Endothelial cell of umbilical vein (primary cell): ENCODE measurements at regions not wholly inside any gene's neighbourhood (a gene's known extent, or its start where the extent isn't known, plus 50 kb on each side); places are given as distances from the start of the nearest gene placed in this dataset.

Source experiments
- BruUV-seq: library from RNA; stranded (reverse); fragments of 400-500 nt; replicated peaks from 2 replicates; lab custom pipeline; 2021; lab: Mats Ljungman, UMichigan
- CTCF ChIA-PET: fragments of 300-600, 350-600 bp; sonication (Branson Sonifier 250); formaldehyde crosslinking; loops from one replicate; lab custom pipeline; 2021; ENCODE audit warnings: antibody characterized with exemption, inconsistent platforms; lab: Charles Lee
- POLR2A ChIA-PET: fragments of 300-600, 350-600 bp; sonication (Branson Sonifier 250); formaldehyde crosslinking; loops from one replicate; lab custom pipeline; 2021; ENCODE audit warnings: antibody characterized with exemption, inconsistent platforms; lab: Charles Lee
- DNase-seq: peaks from one replicate; pipeline ENCODE4 v3.0.0-alpha.2; 2011; ENCODE audit warnings: low read depth, low spot score
- FAIRE-seq: peaks from 2 replicates; lab custom pipeline; 2011; peaks lifted over from hg19 to GRCh38; lab: Jason Lieb, UNC
- H2AFZ ChIP-seq: 2 replicates; pipeline ENCODE4 v1.6.0; 2012; ENCODE audit warnings: low read depth, low read length, control low read depth, inconsistent platforms
- H3K27ac ChIP-seq: 2 replicates; pipeline ENCODE4 v1.5.1; 2011; ENCODE audit warnings: low read depth, mild to moderate bottlenecking, control low read depth, low read length, moderate library complexity; ENCODE audit not compliant: insufficient read depth
- H3K27me3 ChIP-seq, 2 experiments: 2 replicates each; pipeline versions ENCODE4 v1.6.0 to v1.6.1; 2011; ENCODE audit warnings: low read length in 2 of 2, mixed read lengths in 1 of 2; ENCODE audit not compliant: control insufficient read depth in 2 of 2, insufficient read depth in 2 of 2
- H3K36me3 ChIP-seq, 2 experiments: 2 replicates in 1 of 2; 3 replicates in 1 of 2; pipeline ENCODE4 v1.5.1; 2011; ENCODE audit warnings: low read length in 2 of 2, mild to moderate bottlenecking in 1 of 2, moderate library complexity in 1 of 2; ENCODE audit not compliant: control insufficient read depth in 2 of 2, insufficient read depth in 2 of 2; ENCODE audit errors: extremely low read depth in 1 of 2
- H3K4me1 ChIP-seq: 3 replicates; pipeline ENCODE4 v1.5.1; 2011; ENCODE audit warnings: mild to moderate bottlenecking, low read length; ENCODE audit not compliant: control insufficient read depth, insufficient read depth; ENCODE audit errors: extremely low read depth
- H3K4me2 ChIP-seq: 2 replicates; pipeline ENCODE4 v1.6.1; 2011; ENCODE audit warnings: low read length, control low read depth, mixed read lengths; ENCODE audit not compliant: insufficient read depth
- H3K4me3 ChIP-seq, 3 experiments: fragments of 200-600 bp in 1 of 3; sonication (generic), shearing (Covaris generic) in 1 of 3; replicated peaks in 1 of 3; 2 replicates each; pipeline ENCODE4 v1.5.1; 2011 to 2016; ENCODE audit warnings: control low read depth in 3 of 3, low read length in 3 of 3, mild to moderate bottlenecking in 2 of 3, inconsistent platforms in 1 of 3, low read depth in 1 of 3, moderate library complexity in 1 of 3; ENCODE audit not compliant: insufficient read depth in 1 of 3
- H3K79me2 ChIP-seq: 2 replicates; pipeline ENCODE4 v1.6.0; 2012; ENCODE audit warnings: low read length, inconsistent platforms; ENCODE audit not compliant: control insufficient read depth, insufficient read depth
- H3K9ac ChIP-seq: replicated peaks from 2 replicates; pipeline ENCODE3; 2011; ENCODE audit warnings: low read length, control low read depth; ENCODE audit not compliant: insufficient read depth; ENCODE audit errors: extremely low read depth
- H3K9me1 ChIP-seq: replicated peaks from 3 replicates; pipeline ENCODE4 v1.6.0; 2011; ENCODE audit warnings: mild to moderate bottlenecking, low read length; ENCODE audit not compliant: control insufficient read depth, insufficient read depth; ENCODE audit errors: extremely low read depth
- H3K9me3 ChIP-seq: replicated peaks from 2 replicates; pipeline ENCODE4 v1.5.1; 2012; ENCODE audit warnings: low read length, inconsistent platforms; ENCODE audit not compliant: control insufficient read depth, insufficient read depth
- H4K20me1 ChIP-seq: replicated peaks from 2 replicates; pipeline ENCODE3; 2011; ENCODE audit warnings: mild to moderate bottlenecking, low read length; ENCODE audit not compliant: control insufficient read depth, insufficient read depth; ENCODE audit errors: extremely low read depth
- EZH2 ChIP-seq: IDR thresholded peaks from 2 replicates; pipeline ENCODE4 v1.6.1; 2012; ENCODE audit warnings: borderline replicate concordance, low read depth, mild to moderate bottlenecking, moderate library complexity, low read length, inconsistent platforms; ENCODE audit not compliant: severe bottlenecking
- dilution Hi-C: fragments of 300-500 bp; cut with MboI; formaldehyde crosslinking; loops from one replicate; pipeline ENCODE4 v1.15.0; 2019; ENCODE audit warnings: low sequenced_read_pairs; ENCODE audit not compliant: extremely low pct_ligation_motif_present
- intact Hi-C: fragments of 100-400 bp; cut with micrococcal nuclease; formaldehyde crosslinking; loops from one replicate; pipeline ENCODE4 v1.10.0; 2022

DNA sequence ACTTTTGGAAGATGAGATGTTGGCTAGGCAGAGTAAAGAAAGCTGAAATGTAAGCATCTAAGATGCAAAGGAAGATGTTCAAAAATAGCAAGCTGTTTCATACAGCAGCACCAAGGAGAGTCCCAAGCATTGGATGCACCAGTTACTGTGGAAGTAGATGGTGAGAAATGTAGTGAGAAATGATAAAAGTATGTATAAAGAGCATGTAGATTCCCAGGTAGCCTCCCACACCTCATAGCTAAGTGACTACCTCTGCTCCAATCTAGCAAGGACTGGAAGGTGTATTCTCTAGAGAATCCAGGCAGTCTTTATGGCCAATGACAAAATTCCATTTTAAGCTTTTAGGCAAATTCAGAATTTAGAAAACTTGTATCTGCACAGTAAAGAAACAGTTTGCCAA is 50.9 kb upstream of the C4orf54 start:
- Histone ChIP-seq H3K79me2 (no peaks in the 10 kb centered on the region), H3K9me1 (no peaks in the 10 kb centered on the region), H3K27ac (no peak overlapping the region), H3K9me3 (no peaks in the 10 kb centered on the region), H3K36me3 (no peaks in the 10 kb centered on the region), H3K4me3 (no peak overlapping the region), H3K9ac (no peak overlapping the region), H4K20me1 (no peaks in the 10 kb centered on the region), H2AFZ (no peak overlapping the region), H3K4me2 (no peak overlapping the region), H3K27me3 (no peaks in the 10 kb centered on the region), H3K4me1 (no peaks in the 10 kb centered on the region)
- DNase-seq, result no peak
- ChIA-PET CTCF (interaction anchor here (0.8 kb wide), 1 partner anchor 15 kb away, joined by 3 read pairs; no protein-coding TSS in a partner anchor), POLR2A (no interaction called here)
- TF ChIP-seq EZH2, result no peak
- FAIRE-seq, result no peak
- dilution Hi-C loops (no loop called here), intact Hi-C loops (no loop called here)
- no TSS peak for BruUV-seq
